Skin of body (tissue), 1 donor: ENCODE measurements at regions not wholly inside any gene's neighbourhood (a gene's known extent, or its start where the extent isn't known, plus 50 kb on each side); places are given as distances from the start of the nearest gene placed in this dataset.

Experiments
- DNase-seq: peaks from one replicate; lab custom pipeline; 2025; lab: John Stamatoyannopoulos, UW

DNA sequence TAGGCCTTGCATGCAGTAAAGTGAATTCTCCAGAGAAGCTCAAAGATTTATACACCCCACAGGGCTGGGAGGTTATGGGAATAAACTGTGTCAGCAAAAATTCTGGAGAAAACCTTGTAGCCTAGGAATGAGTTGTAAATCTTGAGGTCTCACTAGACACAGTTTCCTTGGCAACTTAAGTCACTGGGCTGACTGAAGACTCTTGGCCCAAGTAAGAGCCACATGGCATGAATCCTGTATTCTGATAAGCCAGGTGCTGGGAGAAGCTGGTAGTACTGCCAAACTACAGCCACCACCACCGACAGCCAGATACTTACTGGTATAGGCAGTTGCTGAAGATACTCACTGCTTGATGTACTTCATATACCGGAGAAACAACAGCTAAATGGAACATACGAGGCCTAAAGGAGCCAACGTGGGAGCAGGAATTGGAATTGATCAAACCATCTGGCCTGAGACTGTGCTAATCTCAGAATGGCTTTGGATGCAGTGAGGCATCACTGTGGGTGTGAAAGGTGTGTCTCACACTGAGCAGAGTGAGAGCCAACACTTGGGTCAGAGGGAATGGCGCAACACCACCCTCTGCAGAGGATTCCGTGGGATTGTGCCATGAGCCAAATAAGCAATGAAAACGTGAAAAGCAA is 102.8 kb upstream of the TMCC3 start:
- no peak for DNase-seq

DNA sequence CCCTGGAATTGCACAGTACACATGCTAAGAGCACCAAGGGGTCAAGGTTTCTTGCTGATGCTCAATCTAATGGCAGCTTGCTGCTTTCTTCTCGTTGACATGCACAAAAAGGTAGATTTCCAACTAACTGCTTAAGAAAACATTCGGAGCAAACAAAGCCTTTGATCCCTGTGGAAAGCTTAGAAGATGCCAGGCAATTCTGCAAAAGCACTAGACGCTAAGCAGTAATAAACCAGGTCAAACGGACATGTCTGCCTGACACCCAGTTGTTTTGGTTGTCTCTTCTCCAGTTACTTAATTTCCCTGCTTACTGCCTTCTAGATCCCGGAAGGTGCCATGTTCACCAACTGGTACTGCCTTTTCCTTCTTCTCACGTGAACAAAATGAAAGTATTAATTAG is 100.5 kb upstream of the TMCC3 start:
- DNase-seq: no peak

GRCh38 chr12:94749890-94750289 is 99.5 kb upstream of the TMCC3 start:
- no peak for DNase-seq

- no peak for DNase-seq
Observed at GRCh38 chr12:94749455-94749854, 99.1 kb upstream of the TMCC3 start.

DNA sequence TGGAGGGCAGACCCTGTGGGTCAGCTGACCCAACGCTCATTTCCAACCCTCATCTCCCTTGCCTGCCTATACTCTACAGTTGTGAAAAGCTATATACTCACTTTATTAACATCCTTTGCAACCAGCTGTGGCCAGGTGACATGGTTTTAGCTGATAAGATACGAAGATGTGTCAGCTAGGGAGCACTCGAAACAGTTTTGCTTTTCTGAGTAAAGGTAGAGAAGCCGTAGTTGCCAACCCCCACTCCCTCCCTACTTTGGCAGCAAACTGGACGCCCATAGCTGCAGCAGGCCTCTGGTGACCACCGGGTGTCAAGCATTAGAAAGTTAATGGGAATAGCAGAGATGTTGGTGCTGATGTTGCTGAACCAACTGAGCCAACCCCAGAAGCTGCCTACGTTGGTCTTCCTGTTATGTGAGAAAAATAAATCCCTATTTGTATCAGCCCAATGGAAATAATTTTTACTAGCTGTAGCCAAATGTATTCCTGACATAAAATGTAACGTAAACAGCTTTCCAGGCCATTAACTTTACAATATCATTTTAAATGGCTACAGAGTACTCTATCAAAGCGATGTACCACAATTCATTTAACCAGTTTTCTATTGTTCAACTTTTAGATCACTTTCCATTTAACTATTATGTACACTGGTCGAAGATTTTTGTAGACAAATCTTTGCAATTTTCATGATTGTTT is 98.5 kb upstream of the TMCC3 start:
- DNase-seq: no peak

- no peak for DNase-seq
Observed at GRCh38 chr12:94745562-94745961, 95.2 kb upstream of the TMCC3 start.

DNA sequence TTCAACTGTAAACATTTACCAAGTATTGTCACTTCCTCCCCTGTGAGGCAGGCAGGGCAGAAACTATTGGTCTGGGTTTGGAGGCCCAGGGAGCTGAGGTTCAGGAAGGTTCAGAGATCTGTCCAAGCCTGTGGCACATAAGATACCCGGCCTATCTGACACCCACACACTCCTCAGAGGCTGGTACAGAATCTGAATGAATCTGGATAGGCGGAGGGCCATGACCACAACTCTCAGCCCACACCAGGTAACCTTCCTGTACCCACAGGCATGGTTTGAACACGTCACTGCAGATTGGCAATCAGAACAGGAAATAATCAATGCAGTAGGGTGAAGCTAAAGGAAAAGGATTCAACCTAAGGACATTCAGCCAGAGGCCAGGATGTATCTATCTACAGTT is 92.8 kb upstream of the TMCC3 start:
- DNase-seq: no peak

- no peak for DNase-seq
Observed at GRCh38 chr12:94740601-94741362, 90.4 kb upstream of the TMCC3 start.

DNA sequence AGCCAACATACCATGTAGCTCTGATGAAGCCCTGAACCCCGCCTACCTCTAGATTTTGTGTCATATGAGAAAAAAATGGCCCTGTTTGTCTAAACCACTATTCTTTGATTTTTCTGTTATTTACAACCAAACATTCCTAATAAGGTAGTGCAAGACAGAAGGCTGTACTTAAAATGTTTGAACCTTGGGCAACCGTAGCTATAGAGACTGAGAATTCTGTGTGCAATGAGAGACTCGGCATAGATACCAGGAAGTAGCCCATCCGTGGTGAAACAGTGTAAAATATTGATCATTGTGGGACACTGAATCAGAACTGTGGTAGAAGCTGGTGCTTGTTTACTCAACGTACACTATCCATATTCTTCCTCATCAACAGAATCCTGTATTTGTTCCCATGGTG is 86.5 kb upstream of the TMCC3 start:
- DNase-seq: no peak

DNA sequence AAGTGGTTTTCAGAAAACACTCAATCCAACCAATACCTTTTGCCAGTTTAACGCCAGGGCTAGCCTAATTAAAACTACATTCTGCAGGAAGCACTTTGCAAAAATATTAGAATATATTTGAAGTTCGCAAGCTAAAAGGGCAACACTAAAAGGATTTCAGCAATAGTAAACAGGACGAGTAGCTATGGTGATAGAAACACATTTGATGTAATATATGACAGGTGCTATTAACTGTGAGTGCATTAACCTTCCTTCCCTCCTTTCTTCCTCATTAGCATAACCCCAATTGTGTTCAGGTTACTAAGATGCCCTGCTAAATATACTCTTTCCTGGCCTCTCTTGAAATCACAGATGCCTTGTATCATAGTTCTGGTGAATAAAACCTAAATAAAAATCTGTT is 85.6 kb upstream of the TMCC3 start:
- no peak for DNase-seq

DNA sequence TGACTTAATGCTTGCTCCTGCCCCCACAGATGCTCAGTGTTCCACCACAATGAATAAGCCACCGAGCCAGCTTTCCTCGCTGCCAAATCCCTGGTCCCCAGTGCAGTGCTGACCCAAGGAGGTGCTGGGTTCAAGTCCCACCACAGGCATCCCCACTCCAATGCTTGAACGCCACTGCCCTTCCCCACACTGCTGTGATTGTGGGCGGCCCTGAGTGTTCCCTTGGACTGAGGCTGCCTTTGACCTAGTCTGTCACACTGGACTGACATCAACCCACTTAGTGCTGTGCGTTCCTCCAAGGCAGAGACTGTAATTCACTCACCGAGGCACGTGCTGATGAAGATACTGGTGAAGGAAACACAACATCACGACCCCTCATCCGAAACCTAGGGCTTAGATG is 83.4 kb upstream of the TMCC3 start:
- DNase-seq: no peak

- no peak for DNase-seq
Observed at GRCh38 chr12:94732367-94732990, 82.1 kb upstream of the TMCC3 start.

- DNase-seq: no peak
Observed at GRCh38 chr12:94731733-94732360, 81.5 kb upstream of the TMCC3 start.

DNA sequence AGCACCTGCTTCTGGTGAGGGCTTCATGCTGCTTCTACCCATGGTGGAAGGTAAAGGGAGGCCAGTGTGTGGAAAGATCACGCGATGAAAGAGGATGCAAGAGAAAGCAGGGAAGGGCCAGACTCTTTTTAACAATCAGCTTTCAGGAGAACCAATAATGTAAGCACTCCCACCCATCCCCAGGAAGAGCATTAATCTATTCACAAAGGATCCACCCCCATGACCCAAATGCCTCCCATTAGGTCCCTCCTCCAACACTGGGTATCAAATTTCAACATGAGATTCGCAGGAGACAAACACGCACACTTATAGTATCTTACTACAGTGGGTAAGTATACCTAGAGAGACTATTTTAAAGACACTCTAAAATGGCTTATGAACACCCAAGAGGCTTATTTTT is 80.5 kb upstream of the TMCC3 start:
- DNase-seq: no peak

DNA sequence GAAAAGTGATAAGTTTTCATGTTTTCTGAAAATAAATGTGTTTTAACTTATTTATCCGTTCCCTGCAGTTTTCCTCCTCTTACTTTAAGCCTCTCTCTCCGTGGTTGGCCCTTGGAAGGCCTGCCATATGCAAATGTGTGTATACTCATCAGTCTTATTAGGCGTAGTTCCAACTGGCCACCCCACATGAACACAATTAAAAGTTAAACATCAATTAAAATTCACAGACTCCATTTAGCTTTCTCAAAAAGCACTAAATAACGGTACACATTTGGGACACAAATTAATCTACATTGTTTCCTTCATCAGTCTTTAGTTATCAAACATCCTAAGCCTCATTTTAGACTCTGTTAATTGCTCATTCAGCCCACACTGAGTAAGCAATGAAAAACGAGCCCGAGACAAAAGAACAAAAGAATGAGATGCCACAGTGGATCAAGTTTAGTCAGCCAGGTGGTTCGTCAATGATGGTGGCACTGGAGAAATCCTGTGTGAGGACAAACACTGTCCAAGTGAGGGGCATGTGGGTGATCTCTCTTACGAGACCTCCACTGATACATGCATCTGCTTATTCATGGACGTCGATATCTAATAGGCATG is 76.0 kb upstream of the TMCC3 start:
- DNase-seq: no peak

DNA sequence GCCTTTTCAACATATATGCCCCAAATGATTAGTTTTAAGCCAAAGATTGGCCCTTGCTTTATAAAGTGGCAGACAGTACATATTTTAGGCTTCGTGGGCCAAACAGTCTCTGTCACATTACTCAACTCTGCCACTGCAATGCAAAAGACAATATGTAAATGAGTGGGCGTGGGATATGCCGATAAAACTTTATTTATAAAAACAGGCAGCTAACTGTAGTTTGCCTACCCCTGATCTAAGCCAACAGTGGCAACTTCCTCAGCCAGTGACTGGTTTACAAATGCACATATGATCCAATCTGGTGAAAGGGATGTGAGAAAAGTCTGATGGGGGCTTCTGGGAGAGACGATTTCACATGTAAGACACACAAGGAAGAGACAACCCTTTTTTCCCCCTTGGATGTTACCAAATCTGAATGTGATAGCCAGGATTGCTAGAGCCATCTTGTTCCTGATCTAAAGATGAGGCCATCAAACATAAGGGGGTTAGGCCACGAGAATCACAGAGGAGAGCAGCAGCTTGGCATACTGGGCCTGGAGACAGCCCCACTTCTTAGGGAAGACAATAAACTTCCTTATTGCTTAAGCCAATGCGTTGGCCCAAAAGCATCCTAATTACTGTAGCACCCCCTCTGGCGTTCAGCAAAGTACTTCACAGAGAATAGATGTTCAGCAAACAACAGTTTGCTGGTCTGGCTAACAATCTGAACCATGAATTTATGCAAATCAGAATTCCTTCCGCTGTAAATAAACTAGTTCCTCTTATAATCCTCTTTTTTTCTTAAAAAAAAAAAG is 75.2 kb upstream of the TMCC3 start:
- DNase-seq: peak; percentile 6

DNA sequence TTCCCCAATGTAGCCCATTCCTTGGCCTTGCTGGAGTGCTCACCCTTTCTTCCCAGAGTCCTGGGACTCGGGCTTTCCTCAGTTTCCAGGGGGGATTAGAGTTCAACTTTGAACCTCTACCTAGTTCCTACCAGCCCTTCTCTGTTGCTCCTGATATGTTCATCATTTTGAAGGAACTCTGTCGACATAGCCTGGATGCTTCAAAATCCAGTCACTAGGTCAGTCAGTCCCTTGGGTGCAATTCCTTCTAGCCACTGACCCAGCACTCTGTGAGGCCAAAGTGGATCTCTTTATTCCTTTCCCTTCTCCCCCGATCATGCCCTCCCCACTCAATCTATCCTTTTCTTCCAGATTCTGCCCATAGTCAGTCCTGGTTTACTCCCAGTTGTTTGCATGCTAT is 72.3 kb upstream of the TMCC3 start:
- DNase-seq: no peak

DNA sequence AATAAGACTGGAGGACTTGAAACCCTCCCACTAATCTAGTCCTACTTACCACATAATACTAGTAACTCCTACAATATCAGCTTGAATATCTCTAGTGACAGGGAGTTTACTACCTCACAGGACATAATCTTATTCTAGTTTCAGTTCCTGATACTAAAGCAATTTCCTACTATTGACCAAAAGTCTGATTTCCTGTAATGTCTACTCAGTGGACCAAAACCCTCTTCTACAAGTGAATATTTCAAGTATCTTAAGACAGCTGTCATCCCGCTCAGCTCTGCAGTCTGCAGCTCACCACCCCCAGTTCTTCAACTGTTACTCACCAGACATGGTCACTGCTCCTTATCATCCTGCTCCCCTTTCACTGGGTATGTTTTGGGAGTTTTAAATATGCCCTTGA is 70.8 kb upstream of the TMCC3 start:
- no peak for DNase-seq

- no peak for DNase-seq
Observed at GRCh38 chr12:94718114-94718513, 67.8 kb upstream of the TMCC3 start.

DNA sequence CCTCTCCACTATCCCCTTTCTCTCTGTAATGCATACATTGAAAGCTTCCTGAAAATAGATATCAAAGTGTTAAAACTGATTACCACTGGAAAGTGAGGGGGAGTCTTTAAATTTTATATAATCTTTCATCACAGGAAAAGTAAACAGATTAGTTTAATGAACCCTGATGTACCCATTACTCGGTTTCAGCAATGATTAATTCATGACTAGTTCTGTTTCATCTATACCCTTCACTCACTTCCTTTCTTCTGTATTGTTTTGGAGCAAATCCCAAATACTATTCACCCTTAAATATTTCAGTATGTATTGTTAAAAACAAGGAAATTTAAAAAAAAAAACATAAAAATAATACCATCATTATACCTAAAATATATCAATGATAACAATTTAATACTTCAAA is 67.3 kb upstream of the TMCC3 start:
- DNase-seq: no peak

DNA sequence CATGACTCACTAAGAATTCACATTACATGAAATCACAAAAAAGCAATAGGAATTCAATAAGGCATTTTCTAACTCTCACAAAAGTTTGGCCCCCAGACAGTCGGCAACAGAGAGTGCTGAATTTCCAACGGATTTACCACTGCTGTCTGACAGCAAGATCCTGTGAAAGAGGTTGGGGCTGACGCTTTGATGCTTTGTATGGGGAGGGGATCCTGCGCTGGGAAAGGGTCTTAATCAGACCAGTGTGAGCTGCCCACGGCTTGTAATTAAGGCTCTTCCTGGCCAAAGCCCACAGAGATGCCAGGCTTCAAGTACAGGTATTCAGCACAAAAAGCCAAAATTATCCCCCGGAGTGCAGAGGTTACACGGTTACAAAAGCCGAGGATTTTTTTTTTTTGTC is 66.8 kb upstream of the TMCC3 start:
- DNase-seq: no peak
